ENCODE measurements at regions not wholly inside any gene's neighbourhood (a gene's known extent, or its start where the extent isn't known, plus 50 kb on each side); places are given as distances from the start of the nearest gene placed in this dataset.
"Not testable (repeated sequence)": the region's sequence is repeated elsewhere in the genome, so short reads cannot be mapped to it uniquely, and the experiment has no call there.

- Mint-ChIP-seq H3K4me1 (peaks cover 42% of the 10 kb centered on the region), H3K36me3 (peaks cover 1% of the 10 kb centered on the region), H3K27me3 (no peaks in the 10 kb centered on the region), H3K27ac (no peak overlapping the region), H3K9me3 (peaks cover 8% of the 10 kb centered on the region), H3K4me3 (no peak overlapping the region)
- DNase-seq, result no peak
Measured at GRCh38 chr7:28332046-28332445, 80.3 kb upstream of the CREB5 start.

DNA sequence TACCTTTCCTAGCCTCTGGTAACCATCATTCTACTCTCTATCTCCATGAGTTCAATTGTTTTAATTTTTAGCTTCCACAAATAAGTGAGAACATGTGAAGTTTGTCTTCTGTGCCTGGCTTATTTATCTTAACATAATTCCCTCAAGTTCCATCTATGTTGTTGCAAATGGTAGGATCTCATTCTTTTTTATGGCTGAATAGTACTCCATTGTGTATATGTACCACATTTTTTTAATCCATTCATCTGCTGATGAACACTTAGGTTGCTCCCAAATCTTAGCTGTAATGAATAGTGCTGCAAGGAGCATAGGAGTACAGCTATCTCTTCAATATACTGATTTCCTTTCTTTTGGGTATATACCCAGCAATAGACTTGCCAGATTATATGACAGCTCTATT, 78.8 kb upstream of the CREB5 start:
- H3K4me3 Mint-ChIP-seq, H3K36me3 Mint-ChIP-seq, DNase-seq, H3K9me3 Mint-ChIP-seq, H3K27me3 Mint-ChIP-seq, H3K27ac Mint-ChIP-seq: not testable (repeated sequence)
- peaks cover 31% of the 10 kb centered on the region for H3K4me1 Mint-ChIP-seq

DNA sequence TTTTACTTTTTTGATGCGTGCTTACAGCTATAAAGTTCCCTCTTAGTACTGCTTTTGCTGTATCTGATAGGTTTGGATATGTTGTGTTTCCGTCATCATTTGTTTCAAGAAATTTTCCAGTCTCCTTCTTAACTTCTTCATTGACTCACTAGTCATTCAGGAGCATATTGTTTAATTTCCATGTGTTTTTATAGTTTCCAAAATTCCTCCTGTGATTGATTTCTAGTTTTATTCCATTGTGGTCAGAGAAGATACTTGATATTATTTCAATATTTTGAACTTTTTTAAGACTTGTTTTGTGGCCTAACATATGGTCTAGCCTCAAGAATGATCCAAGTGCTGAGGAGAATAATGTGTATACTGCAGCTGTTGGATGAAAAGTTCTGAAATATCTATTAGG, 75.5 kb upstream of the CREB5 start:
- Mint-ChIP-seq H3K27ac (no peak overlapping the region), H3K36me3 (no peaks in the 10 kb centered on the region), H3K4me1 (peaks cover 1% of the 10 kb centered on the region), H3K27me3 (no peaks in the 10 kb centered on the region), H3K4me3 (no peak overlapping the region), H3K9me3 (peaks cover 7% of the 10 kb centered on the region)
- DNase-seq, result no peak

DNA sequence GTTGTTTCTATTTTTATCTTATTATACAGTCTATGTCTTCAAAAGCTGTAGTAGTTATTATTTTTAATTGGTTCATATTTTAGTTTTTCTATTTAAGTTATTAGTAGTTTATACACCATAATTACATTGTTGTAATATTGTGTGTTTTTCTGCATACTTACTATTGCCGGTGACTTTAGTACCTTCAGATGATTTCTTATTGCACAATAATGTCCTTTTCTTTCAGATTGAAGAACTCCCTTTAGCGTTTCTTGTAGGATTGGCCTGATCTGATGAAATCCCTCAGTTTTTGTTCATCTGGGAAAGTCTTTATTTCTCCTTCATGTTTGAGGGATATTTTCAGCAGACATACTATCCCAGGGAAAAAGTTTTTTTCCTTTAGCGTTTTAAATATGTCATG, 74.3 kb upstream of the CREB5 start:
- DNase-seq, result no peak
- Mint-ChIP-seq H3K4me1 (no peaks in the 10 kb centered on the region), H3K27me3 (no peaks in the 10 kb centered on the region), H3K9me3 (peaks cover 7% of the 10 kb centered on the region), H3K4me3 (no peak overlapping the region), H3K27ac (no peak overlapping the region), H3K36me3 (no peaks in the 10 kb centered on the region)

- DNase-seq, result no peak
- Mint-ChIP-seq H3K27me3 (peaks cover 8% of the 10 kb centered on the region), H3K4me1 (no peaks in the 10 kb centered on the region), H3K9me3 (no peaks in the 10 kb centered on the region), H3K36me3 (no peaks in the 10 kb centered on the region), H3K27ac (no peak overlapping the region), H3K4me3 (no peak overlapping the region)
Measured at GRCh38 chr7:28343462-28343861, 68.9 kb upstream of the CREB5 start.

DNA sequence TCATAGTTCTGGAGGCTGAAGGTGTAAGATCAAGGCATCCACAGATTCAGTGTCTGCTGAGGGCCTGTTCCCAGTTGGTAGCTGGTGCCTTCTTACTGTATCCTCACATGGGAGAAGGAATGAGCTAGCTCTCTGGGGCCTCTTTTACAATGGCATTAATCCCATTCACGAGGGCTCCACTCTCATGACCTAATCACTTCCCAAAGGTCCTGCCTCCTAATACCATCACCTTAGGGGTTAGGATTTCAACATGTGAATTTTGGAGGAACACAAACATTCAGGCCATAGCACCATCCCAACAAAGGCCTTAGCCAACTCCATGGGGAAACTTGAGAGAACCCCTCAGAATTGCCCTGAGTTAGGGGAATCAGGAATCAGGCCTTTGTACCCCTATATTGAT, 66.1 kb upstream of the CREB5 start:
- Mint-ChIP-seq H3K4me1 (no peaks in the 10 kb centered on the region), H3K9me3 (no peaks in the 10 kb centered on the region), H3K27ac (no peak overlapping the region), H3K27me3 (peaks cover 8% of the 10 kb centered on the region), H3K4me3 (no peak overlapping the region), H3K36me3 (no peaks in the 10 kb centered on the region)
- DNase-seq, result no peak

- Mint-ChIP-seq H3K4me1 (no peaks in the 10 kb centered on the region), H3K4me3 (no peak overlapping the region), H3K27me3 (peaks cover 8% of the 10 kb centered on the region), H3K36me3 (no peaks in the 10 kb centered on the region), H3K27ac (no peak overlapping the region), H3K9me3 (no peaks in the 10 kb centered on the region)
- no peak for DNase-seq
Measured at GRCh38 chr7:28346676-28347363, 65.5 kb upstream of the CREB5 start.

DNA sequence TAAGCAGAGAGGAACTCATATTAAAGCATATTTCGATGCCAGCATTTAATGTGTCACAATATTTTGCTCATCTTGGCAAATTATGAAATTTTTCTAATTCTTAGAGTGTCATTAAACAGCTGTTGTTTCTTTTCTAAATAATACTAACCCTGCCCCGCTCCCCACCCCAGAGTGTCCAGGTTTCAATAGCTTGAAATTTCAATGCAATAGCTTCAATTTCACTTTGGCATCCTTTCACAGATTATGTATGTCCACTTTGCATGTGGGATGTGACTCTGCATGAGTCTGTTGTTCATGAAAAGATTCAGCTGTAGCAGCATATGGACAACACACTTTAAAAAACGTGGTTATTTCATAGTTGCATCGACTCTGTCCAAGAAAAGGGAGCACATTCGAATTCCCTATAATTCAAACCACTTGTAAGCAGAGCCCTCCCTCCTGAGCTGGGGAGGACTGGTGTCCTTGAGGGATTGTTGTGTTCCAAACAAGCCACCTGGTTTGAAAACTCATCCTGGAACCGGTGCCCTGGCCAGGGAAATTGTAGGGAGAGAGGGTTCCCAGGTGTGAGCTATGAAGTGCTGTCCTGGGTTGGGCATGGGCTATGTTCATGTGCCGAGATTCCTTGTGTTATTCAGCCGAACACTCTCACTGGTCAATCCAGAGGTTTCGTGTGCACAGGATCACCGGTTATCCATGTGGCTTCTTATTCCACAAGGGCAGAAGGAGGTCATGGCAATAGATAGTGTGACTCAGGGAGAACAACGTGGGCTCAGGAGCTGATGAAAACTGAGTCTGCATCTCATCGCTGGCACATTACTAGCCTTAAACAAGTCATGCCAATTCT, 64.6 kb upstream of the CREB5 start:
- Mint-ChIP-seq H3K4me1 (no peaks in the 10 kb centered on the region), H3K27me3 (peaks cover 8% of the 10 kb centered on the region), H3K4me3 (no peak overlapping the region), H3K27ac (no peak overlapping the region), H3K9me3 (no peaks in the 10 kb centered on the region), H3K36me3 (no peaks in the 10 kb centered on the region)
- no peak for DNase-seq

- H3K9me3 Mint-ChIP-seq, result no peaks in the 10 kb centered on the region
- H3K36me3 Mint-ChIP-seq, result no peaks in the 10 kb centered on the region
- no peak overlapping the region for H3K4me3 Mint-ChIP-seq
- H3K27me3 Mint-ChIP-seq, result peaks cover 8% of the 10 kb centered on the region
- DNase-seq, result no peak
- H3K4me1 Mint-ChIP-seq, result no peaks in the 10 kb centered on the region
- no peak overlapping the region for H3K27ac Mint-ChIP-seq
Measured at GRCh38 chr7:28348636-28349035, 63.7 kb upstream of the CREB5 start.

DNA sequence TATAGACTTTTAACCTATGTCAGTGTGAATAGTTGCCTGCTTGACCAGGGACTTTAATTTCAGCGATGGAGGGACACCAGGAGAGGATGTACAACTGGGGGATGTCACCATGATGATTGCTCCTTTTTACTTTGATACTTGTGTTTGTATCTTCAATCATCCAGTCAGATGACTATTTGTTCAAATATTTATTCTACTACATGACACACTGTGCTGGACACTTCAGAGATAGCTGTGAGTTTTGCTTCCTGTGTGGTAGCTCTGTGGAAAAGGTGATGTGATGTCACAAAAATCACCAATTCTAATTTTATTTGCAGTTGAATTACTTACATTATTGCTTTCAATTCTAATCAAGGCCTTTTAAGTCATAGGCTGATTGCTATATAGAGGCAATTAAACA, 62.7 kb upstream of the CREB5 start:
- H3K4me1 Mint-ChIP-seq, result no peaks in the 10 kb centered on the region
- DNase-seq, result no peak
- H3K36me3 Mint-ChIP-seq, result no peaks in the 10 kb centered on the region
- no peak overlapping the region for H3K27ac Mint-ChIP-seq
- H3K9me3 Mint-ChIP-seq, result no peaks in the 10 kb centered on the region
- no peak overlapping the region for H3K4me3 Mint-ChIP-seq
- peaks cover 8% of the 10 kb centered on the region for H3K27me3 Mint-ChIP-seq

GRCh38 chr7:28350662-28351061, 61.7 kb upstream of the CREB5 start:
- Mint-ChIP-seq H3K4me3 (no peak overlapping the region), H3K27me3 (peaks cover 4% of the 10 kb centered on the region), H3K4me1 (no peaks in the 10 kb centered on the region), H3K36me3 (no peaks in the 10 kb centered on the region), H3K9me3 (no peaks in the 10 kb centered on the region), H3K27ac (no peak overlapping the region)
- DNase-seq, result no peak

DNA sequence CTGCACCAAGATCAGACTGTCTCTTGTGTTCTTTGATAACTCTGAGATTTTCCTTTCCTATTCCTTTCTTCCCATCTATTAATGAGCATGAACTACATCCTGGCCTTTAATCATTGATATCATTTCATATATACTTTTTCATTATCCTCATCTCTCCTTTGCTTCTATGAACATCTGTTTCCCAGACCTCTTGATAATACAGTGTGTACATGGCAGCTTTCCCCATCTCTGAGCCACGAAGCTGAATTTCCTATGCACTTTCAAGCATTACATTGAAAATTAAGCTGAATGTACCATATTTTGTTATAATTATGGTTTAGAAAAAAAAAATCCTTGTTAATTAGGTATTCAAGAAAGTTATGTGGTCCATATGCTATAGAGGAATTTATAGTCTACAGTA, 60.9 kb upstream of the CREB5 start:
- H3K9me3 Mint-ChIP-seq, result no peaks in the 10 kb centered on the region
- DNase-seq, result no peak
- no peaks in the 10 kb centered on the region for H3K4me1 Mint-ChIP-seq
- no peaks in the 10 kb centered on the region for H3K36me3 Mint-ChIP-seq
- no peak overlapping the region for H3K4me3 Mint-ChIP-seq
- no peaks in the 10 kb centered on the region for H3K27me3 Mint-ChIP-seq
- no peak overlapping the region for H3K27ac Mint-ChIP-seq

DNA sequence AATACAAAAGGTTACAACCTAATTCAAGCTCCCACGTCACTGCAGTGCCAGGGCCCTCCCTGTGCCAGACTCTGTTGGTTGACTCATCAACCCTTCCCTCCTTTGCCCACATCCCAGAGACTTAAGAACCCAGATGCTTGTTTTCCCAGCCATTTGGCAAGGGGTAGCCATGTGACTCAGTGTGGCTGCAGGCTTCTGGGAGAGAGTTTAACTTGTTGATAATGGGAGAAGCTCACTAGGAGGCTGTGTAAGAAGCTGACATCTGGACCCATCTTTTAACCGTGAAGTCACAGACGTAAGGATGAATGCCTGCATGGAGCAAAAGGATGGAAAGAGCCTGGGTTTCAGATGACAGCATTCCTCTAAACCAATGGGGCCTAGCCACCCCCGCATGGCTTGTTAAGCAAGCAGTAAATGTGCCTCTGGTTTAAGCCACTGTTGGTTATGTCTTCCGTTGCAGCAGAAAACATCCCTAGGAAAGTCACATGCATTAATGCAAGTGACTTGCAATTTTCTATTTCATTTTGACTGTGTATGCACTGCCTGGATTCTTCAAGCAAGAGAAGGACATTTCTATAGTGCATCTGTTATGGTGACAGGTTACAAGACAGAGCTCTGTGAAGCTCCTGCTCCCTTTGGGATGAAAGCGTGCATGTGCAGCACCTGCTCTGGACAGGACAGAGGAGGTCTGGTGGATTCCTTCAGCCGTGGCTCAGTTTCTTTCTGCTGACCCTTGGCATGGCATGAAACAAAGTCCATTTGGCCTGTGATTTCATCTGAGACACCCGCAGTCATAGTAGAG, 57.5 kb upstream of the CREB5 start:
- Mint-ChIP-seq H3K4me1 (no peaks in the 10 kb centered on the region), H3K9me3 (no peaks in the 10 kb centered on the region), H3K27me3 (no peaks in the 10 kb centered on the region)

DNA sequence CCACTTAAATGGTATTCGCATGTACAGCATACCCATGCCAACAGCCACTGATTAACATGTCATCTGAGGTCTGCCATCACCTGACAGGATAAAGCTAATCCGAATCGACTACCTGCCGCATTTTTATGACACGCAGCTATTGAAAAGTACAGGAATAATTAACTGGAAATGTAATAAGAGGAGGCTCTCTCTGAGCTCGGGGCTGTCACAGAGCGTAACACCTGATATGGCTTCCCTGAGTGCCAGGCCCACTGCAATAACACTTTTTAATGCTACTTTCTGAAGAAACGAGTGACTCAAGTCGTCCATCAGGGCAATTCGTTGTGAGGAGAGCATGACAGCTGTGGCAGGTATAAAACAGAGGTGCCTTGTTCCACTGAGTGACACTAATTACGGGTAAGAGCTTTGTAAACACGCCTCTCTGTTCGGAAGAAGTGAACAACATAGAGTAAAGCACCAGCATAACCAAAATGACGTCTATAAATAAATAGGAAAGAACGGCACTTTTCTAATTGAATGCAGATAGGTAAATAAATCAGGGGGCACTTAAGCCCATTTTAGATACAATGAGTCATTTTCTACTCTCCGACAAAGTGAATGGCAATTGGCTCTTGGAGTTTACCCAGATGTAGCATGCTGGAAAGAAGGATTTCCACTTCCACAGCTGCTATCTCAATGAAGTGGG, 56.5 kb upstream of the CREB5 start:
- no peak overlapping the region for H3K4me3 Mint-ChIP-seq
- H3K4me1 Mint-ChIP-seq, result no peaks in the 10 kb centered on the region
- no peaks in the 10 kb centered on the region for H3K36me3 Mint-ChIP-seq
- no peak overlapping the region for H3K27ac Mint-ChIP-seq
- no peaks in the 10 kb centered on the region for H3K27me3 Mint-ChIP-seq
- DNase-seq, result no peak
- H3K9me3 Mint-ChIP-seq, result no peaks in the 10 kb centered on the region

More for the DNA sequence above, 57.5 kb upstream of the CREB5 start:
- Mint-ChIP-seq H3K36me3 (no peaks in the 10 kb centered on the region), H3K27ac (no peak overlapping the region), H3K4me3 (no peak overlapping the region)
- DNase-seq, result no peak

DNA sequence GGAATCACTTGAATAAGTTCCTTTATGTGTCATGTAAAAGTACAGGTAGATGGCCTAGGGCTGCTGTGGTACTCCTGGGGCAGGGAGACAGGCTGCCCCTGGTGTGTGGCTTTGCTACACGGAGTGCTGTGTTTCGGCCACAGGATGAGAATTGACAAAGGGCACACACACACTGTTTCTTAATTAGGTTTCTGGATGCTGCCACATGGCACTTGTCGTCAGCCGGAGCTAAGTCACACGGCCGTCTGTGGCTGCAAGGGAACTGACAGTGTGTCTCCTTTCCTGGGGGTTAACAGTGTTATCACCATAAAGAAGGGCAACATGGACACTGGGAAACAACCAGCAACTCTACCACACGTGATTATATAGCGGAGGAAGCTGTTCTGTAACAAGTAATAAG, 55.7 kb upstream of the CREB5 start:
- no peaks in the 10 kb centered on the region for H3K36me3 Mint-ChIP-seq
- H3K27ac Mint-ChIP-seq, result no peak overlapping the region
- DNase-seq, result no peak
- no peaks in the 10 kb centered on the region for H3K27me3 Mint-ChIP-seq
- H3K4me3 Mint-ChIP-seq, result no peak overlapping the region
- H3K9me3 Mint-ChIP-seq, result no peaks in the 10 kb centered on the region
- no peaks in the 10 kb centered on the region for H3K4me1 Mint-ChIP-seq

Measured in activated naive CD8-positive, alpha-beta T cell treated with anti-CD3 and anti-CD28 coated beads for 36 hours (primary cell).